Mucosa of stomach (tissue), 1 donor: ENCODE measurements at regions not wholly inside any gene's neighbourhood (a gene's known extent, or its start where the extent isn't known, plus 50 kb on each side); places are given as distances from the start of the nearest gene placed in this dataset.
"Not testable (repeated sequence)": the region's sequence is repeated elsewhere in the genome, so short reads cannot be mapped to it uniquely, and the experiment has no call there.

Source experiments
- H3K27me3 ChIP-seq: one replicate; pipeline ENCODE4 v1.7.0; 2013; ENCODE audit warnings: mild to moderate bottlenecking, low read length; ENCODE audit not compliant: control insufficient read depth, insufficient read depth
- H3K36me3 ChIP-seq: one replicate; pipeline ENCODE4 v1.7.0; 2013; ENCODE audit warnings: low read length; ENCODE audit not compliant: control insufficient read depth, insufficient read depth
- H3K4me1 ChIP-seq: one replicate; pipeline ENCODE4 v1.7.0; 2013; ENCODE audit warnings: mild to moderate bottlenecking, low read length; ENCODE audit not compliant: control insufficient read depth, insufficient read depth
- H3K4me3 ChIP-seq: one replicate; pipeline ENCODE4 v1.7.0; 2013; ENCODE audit warnings: low read length
- H3K9ac ChIP-seq: one replicate; pipeline ENCODE4 v1.7.0; 2013; ENCODE audit warnings: mild to moderate bottlenecking, low read length, moderate library complexity
- H3K9me3 ChIP-seq: one replicate; pipeline ENCODE4 v1.7.0; 2013; ENCODE audit warnings: mild to moderate bottlenecking, low read length, moderate library complexity; ENCODE audit not compliant: control insufficient read depth
- donor health status: Pancreatic carcinoma.

- Histone ChIP-seq H3K9ac (no peak overlapping the region), H3K27me3 (peaks cover 6% of the 10 kb centered on the region), H3K36me3 (no peaks in the 10 kb centered on the region), H3K4me1 (no peaks in the 10 kb centered on the region), H3K4me3 (no peak overlapping the region), H3K9me3 (no peaks in the 10 kb centered on the region)
Observed at GRCh38 chr1:200296091-200296661, 113.7 kb downstream of the ZNF281 start.

- H3K27me3 ChIP-seq = no peaks in the 10 kb centered on the region
- no peaks in the 10 kb centered on the region for H3K9me3 ChIP-seq
- no peak overlapping the region for H3K9ac ChIP-seq
- no peaks in the 10 kb centered on the region for H3K36me3 ChIP-seq
- H3K4me3 ChIP-seq = no peak overlapping the region
- H3K4me1 ChIP-seq = no peaks in the 10 kb centered on the region
Observed at GRCh38 chr1:200294241-200294640, 115.6 kb downstream of the ZNF281 start.

- Histone ChIP-seq H3K9ac (no peak overlapping the region), H3K9me3 (no peaks in the 10 kb centered on the region), H3K36me3 (no peaks in the 10 kb centered on the region), H3K4me3 (no peak overlapping the region), H3K4me1 (no peaks in the 10 kb centered on the region), H3K27me3 (no peaks in the 10 kb centered on the region)
Observed at GRCh38 chr1:200292699-200293098, 117.1 kb downstream of the ZNF281 start.

- Histone ChIP-seq H3K4me1 (no peaks in the 10 kb centered on the region), H3K36me3 (no peaks in the 10 kb centered on the region), H3K4me3 (no peak overlapping the region), H3K27me3 (no peaks in the 10 kb centered on the region), H3K9me3 (no peaks in the 10 kb centered on the region), H3K9ac (no peak overlapping the region)
Observed at GRCh38 chr1:200291106-200291505, 118.7 kb downstream of the ZNF281 start.

GRCh38 chr1:200290010-200290685, 119.7 kb downstream of the ZNF281 start:
- Histone ChIP-seq H3K9me3 (no peaks in the 10 kb centered on the region), H3K36me3 (no peaks in the 10 kb centered on the region), H3K4me1 (no peaks in the 10 kb centered on the region), H3K4me3 (no peak overlapping the region), H3K9ac (no peak overlapping the region), H3K27me3 (no peaks in the 10 kb centered on the region)

- H3K36me3 ChIP-seq = no peaks in the 10 kb centered on the region
- no peaks in the 10 kb centered on the region for H3K27me3 ChIP-seq
- no peaks in the 10 kb centered on the region for H3K4me1 ChIP-seq
- H3K9ac ChIP-seq = no peak overlapping the region
- no peak overlapping the region for H3K4me3 ChIP-seq
- H3K9me3 ChIP-seq = no peaks in the 10 kb centered on the region
Observed at GRCh38 chr1:200288226-200288625, 121.6 kb downstream of the ZNF281 start.

- H3K4me3 ChIP-seq, H3K36me3 ChIP-seq, H3K9ac ChIP-seq, H3K4me1 ChIP-seq, H3K27me3 ChIP-seq, H3K9me3 ChIP-seq: not testable (repeated sequence)
Observed at GRCh38 chr1:200284236-200284635, 125.6 kb downstream of the ZNF281 start.

GRCh38 chr1:200282497-200283122, 127.2 kb downstream of the ZNF281 start:
- H3K4me3 ChIP-seq = no peak overlapping the region
- no peaks in the 10 kb centered on the region for H3K9me3 ChIP-seq
- no peak overlapping the region for H3K9ac ChIP-seq
- H3K4me1 ChIP-seq = no peaks in the 10 kb centered on the region
- H3K27me3 ChIP-seq = no peaks in the 10 kb centered on the region
- H3K36me3 ChIP-seq = no peaks in the 10 kb centered on the region

GRCh38 chr1:200281201-200281835, 128.5 kb downstream of the ZNF281 start:
- Histone ChIP-seq H3K9me3 (no peaks in the 10 kb centered on the region), H3K27me3 (peaks cover 7% of the 10 kb centered on the region), H3K36me3 (no peaks in the 10 kb centered on the region), H3K9ac (no peak overlapping the region), H3K4me1 (no peaks in the 10 kb centered on the region), H3K4me3 (no peak overlapping the region)

- Histone ChIP-seq H3K9me3 (no peaks in the 10 kb centered on the region), H3K9ac (no peak overlapping the region), H3K27me3 (peaks cover 7% of the 10 kb centered on the region), H3K4me1 (peaks cover 7% of the 10 kb centered on the region), H3K4me3 (no peak overlapping the region), H3K36me3 (no peaks in the 10 kb centered on the region)
Observed at GRCh38 chr1:200279810-200280411, 129.9 kb downstream of the ZNF281 start.

- Histone ChIP-seq H3K27me3 (peaks cover 7% of the 10 kb centered on the region), H3K9ac (no peak overlapping the region), H3K4me3 (no peak overlapping the region), H3K9me3 (no peaks in the 10 kb centered on the region), H3K36me3 (no peaks in the 10 kb centered on the region), H3K4me1 (peaks cover 7% of the 10 kb centered on the region)
Observed at GRCh38 chr1:200275816-200276453, 133.9 kb downstream of the ZNF281 start.
